Thyroid gland (tissue), 4 donors: ENCODE measurements at regions not wholly inside any gene's neighbourhood (a gene's known extent, or its start where the extent isn't known, plus 50 kb on each side); places are given as distances from the start of the nearest gene placed in this dataset.

Experiments
- CTCF ChIP-seq, 6 experiments: fragments of 200-600 bp in 3 of 6; fragments of 450-650 bp in 3 of 6; sonication (generic) in 3 of 6; IDR thresholded peaks; one replicate each; pipeline ENCODE4 v1.5.1; 2016 to 2019; ENCODE audit warnings: antibody characterized with exemption in 6 of 6, mild to moderate bottlenecking in 2 of 6, inconsistent platforms in 1 of 6, moderate library complexity in 1 of 6
- POLR2A ChIP-seq, 2 donors: fragments of 450-650 bp; IDR thresholded peaks; one replicate each; pipeline ENCODE4 v1.6.1; 2017; ENCODE audit warnings: antibody characterized with exemption in 2 of 2, mild to moderate bottlenecking in 2 of 2, moderate library complexity in 1 of 2

- TF ChIP-seq CTCF (IDR thresholded peaks at IDR 0.05), result no peak
- no peak for TF ChIP-seq POLR2A (IDR thresholded peaks at IDR 0.05)
Measured at GRCh38 chr4:34178476-34178875, 2065.8 kb downstream of the ARAP2 start.
